Prostate gland (tissue), 2 donors: ENCODE measurements at regions not wholly inside any gene's neighbourhood (a gene's known extent, or its start where the extent isn't known, plus 50 kb on each side); places are given as distances from the start of the nearest gene placed in this dataset.

Experiments
- POLR2A ChIP-seq: fragments of 450-650 bp; IDR thresholded peaks from one replicate; pipeline ENCODE4 v1.6.1; 2016; ENCODE audit warnings: antibody characterized with exemption, mild to moderate bottlenecking
- TF ChIP-seq, protein P1 (sequence below), 4 experiments: fragments of 200-600 bp in 2 of 4; fragments of 450-650 bp in 2 of 4; sonication (generic) in 2 of 4; IDR thresholded peaks; 1 replicate in 3 of 4; 2 replicates in 1 of 4; pipeline ENCODE4 v1.5.1; 2016 to 2019; ENCODE audit warnings: antibody characterized with exemption in 4 of 4, mild to moderate bottlenecking in 2 of 4, moderate library complexity in 2 of 4

DNA sequence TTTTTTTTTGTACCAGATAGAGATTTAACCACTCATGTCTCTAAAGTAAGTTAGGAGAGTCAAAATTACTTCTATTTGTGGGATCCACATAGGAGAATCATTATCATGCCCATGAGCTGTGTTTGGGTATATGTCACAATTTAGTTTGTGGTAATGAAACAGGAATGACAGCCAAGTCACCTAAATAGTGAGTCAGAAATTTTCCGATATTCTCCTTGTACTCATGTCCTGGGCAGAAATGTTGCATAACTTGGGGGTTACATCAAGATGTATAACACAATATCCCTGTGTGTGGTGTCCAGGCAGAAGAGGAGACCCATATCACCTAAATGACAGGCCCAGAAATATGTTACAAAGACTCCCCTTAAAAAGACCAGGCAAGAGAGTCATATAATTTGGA is 1181.4 kb upstream of the AMELY start:
- TF ChIP-seq, protein P1, sequence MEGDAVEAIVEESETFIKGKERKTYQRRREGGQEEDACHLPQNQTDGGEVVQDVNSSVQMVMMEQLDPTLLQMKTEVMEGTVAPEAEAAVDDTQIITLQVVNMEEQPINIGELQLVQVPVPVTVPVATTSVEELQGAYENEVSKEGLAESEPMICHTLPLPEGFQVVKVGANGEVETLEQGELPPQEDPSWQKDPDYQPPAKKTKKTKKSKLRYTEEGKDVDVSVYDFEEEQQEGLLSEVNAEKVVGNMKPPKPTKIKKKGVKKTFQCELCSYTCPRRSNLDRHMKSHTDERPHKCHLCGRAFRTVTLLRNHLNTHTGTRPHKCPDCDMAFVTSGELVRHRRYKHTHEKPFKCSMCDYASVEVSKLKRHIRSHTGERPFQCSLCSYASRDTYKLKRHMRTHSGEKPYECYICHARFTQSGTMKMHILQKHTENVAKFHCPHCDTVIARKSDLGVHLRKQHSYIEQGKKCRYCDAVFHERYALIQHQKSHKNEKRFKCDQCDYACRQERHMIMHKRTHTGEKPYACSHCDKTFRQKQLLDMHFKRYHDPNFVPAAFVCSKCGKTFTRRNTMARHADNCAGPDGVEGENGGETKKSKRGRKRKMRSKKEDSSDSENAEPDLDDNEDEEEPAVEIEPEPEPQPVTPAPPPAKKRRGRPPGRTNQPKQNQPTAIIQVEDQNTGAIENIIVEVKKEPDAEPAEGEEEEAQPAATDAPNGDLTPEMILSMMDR (IDR thresholded peaks at IDR 0.05) = no peak
- no peak for TF ChIP-seq POLR2A
